ENCODE measurements at regions not wholly inside any gene's neighbourhood (a gene's known extent, or its start where the extent isn't known, plus 50 kb on each side); places are given as distances from the start of the nearest gene placed in this dataset.
"Not testable (repeated sequence)": the region's sequence is repeated elsewhere in the genome, so short reads cannot be mapped to it uniquely, and the experiment has no call there.

GRCh38 chr5:136814619-136815378 is 449.5 kb upstream of the TRPC7 start:
- TF ChIP-seq CTCF (IDR thresholded peaks at IDR 0.05), result no peak
- H3K27me3 Mint-ChIP-seq (ENCODE audit: low read depth in 2 of 2), result no peaks in the 10 kb centered on the region
- Histone ChIP-seq H3K27me3 (ENCODE audit: control insufficient read depth, insufficient read depth, low read length) (no peaks in the 10 kb centered on the region), H3K4me1 (ENCODE audit: control insufficient read depth, insufficient read depth, low read length) (no peaks in the 10 kb centered on the region), H3K9me3 (ENCODE audit: control insufficient read depth, insufficient read depth, low read length) (peaks cover 3% of the 10 kb centered on the region), H3K27ac (ENCODE audit: low read length) (no peak overlapping the region), H3K36me3 (ENCODE audit: control insufficient read depth, insufficient read depth, low read length) (no peaks in the 10 kb centered on the region), H3K4me3 (ENCODE audit: low read length) (no peak overlapping the region)
- H3K4me3 Mint-ChIP-seq, result no peak overlapping the region
- H3K9me3 Mint-ChIP-seq, result peaks cover 10 to 12% of the 10 kb centered on the region in 2 donors
- intact Hi-C loops (cut with micrococcal nuclease), result no loop called here
- H3K4me1 Mint-ChIP-seq, result no peaks in the 10 kb centered on the region
- no peak for ATAC-seq
- no peak for DNase-seq
- H3K27ac Mint-ChIP-seq, result no peak overlapping the region
- H3K36me3 Mint-ChIP-seq, result no peaks in the 10 kb centered on the region
- WGBS (ENCODE audit: insufficient coverage), result 85% methylated on average over 10 of the region's 11 CpGs

GRCh38 chr5:136812270-136812669 is 446.9 kb upstream of the TRPC7 start:
- H3K27ac ChIP-seq (ENCODE audit: low read length); intact Hi-C loops (cut with micrococcal nuclease); H3K36me3 Mint-ChIP-seq; H3K27me3 Mint-ChIP-seq (ENCODE audit: low read depth in 2 of 2); DNase-seq; H3K4me3 ChIP-seq (ENCODE audit: low read length); H3K9me3 ChIP-seq (ENCODE audit: control insufficient read depth, insufficient read depth, low read length); H3K4me1 ChIP-seq (ENCODE audit: control insufficient read depth, insufficient read depth, low read length); H3K4me1 Mint-ChIP-seq; H3K36me3 ChIP-seq (ENCODE audit: control insufficient read depth, insufficient read depth, low read length); ATAC-seq; H3K4me3 Mint-ChIP-seq; H3K27ac Mint-ChIP-seq; H3K27me3 ChIP-seq (ENCODE audit: control insufficient read depth, insufficient read depth, low read length): not testable (repeated sequence)
- H3K9me3 Mint-ChIP-seq, result peaks cover 8 to 15% of the 10 kb centered on the region in 2 donors
- 84% methylated on average over 2 of the region's 2 CpGs for WGBS (ENCODE audit: insufficient coverage)

GRCh38 chr5:136811551-136811950 is 446.2 kb upstream of the TRPC7 start:
- Mint-ChIP-seq H3K36me3 (no peaks in the 10 kb centered on the region), H3K4me3 (no peak overlapping the region), H3K9me3 (peaks cover 6 to 12% of the 10 kb centered on the region in 2 donors), H3K4me1 (no peaks in the 10 kb centered on the region), H3K27ac (no peak overlapping the region), H3K27me3 (ENCODE audit: low read depth in 2 of 2) (no peaks in the 10 kb centered on the region)
- ATAC-seq (no peak), DNase-seq (no peak)
- H3K4me1 ChIP-seq (ENCODE audit: control insufficient read depth, insufficient read depth, low read length), result no peaks in the 10 kb centered on the region
- H3K27ac ChIP-seq (ENCODE audit: low read length), result no peak overlapping the region
- WGBS (ENCODE audit: insufficient coverage), result 91% methylated on average over 2 of the region's 2 CpGs
- H3K4me3 ChIP-seq (ENCODE audit: low read length), result no peak overlapping the region
- intact Hi-C loops (cut with micrococcal nuclease), result no loop called here
- no peaks in the 10 kb centered on the region for H3K27me3 ChIP-seq (ENCODE audit: control insufficient read depth, insufficient read depth, low read length)
- no peak for TF ChIP-seq CTCF (IDR thresholded peaks at IDR 0.05)
- H3K36me3 ChIP-seq (ENCODE audit: control insufficient read depth, insufficient read depth, low read length), result no peaks in the 10 kb centered on the region
- peaks cover 8% of the 10 kb centered on the region for H3K9me3 ChIP-seq (ENCODE audit: control insufficient read depth, insufficient read depth, low read length)

- no peaks in the 10 kb centered on the region for H3K27me3 ChIP-seq (ENCODE audit: control insufficient read depth, insufficient read depth, low read length)
- no peak overlapping the region for H3K27ac ChIP-seq (ENCODE audit: low read length)
- ATAC-seq (no peak), DNase-seq (no peak)
- peaks cover 8% of the 10 kb centered on the region for H3K9me3 ChIP-seq (ENCODE audit: control insufficient read depth, insufficient read depth, low read length)
- no peak overlapping the region for H3K4me3 ChIP-seq (ENCODE audit: low read length)
- WGBS (ENCODE audit: insufficient coverage), result 69% methylated on average over 2 of the region's 3 CpGs
- H3K4me1 ChIP-seq (ENCODE audit: control insufficient read depth, insufficient read depth, low read length), result no peaks in the 10 kb centered on the region
- Mint-ChIP-seq H3K4me1 (no peaks in the 10 kb centered on the region), H3K9me3 (peaks cover 6 to 12% of the 10 kb centered on the region in 2 donors), H3K4me3 (no peak overlapping the region), H3K27me3 (ENCODE audit: low read depth in 2 of 2) (no peaks in the 10 kb centered on the region), H3K27ac (no peak overlapping the region), H3K36me3 (no peaks in the 10 kb centered on the region)
- no peak for TF ChIP-seq CTCF (IDR thresholded peaks at IDR 0.05)
- intact Hi-C loops (cut with micrococcal nuclease), result no loop called here
- no peaks in the 10 kb centered on the region for H3K36me3 ChIP-seq (ENCODE audit: control insufficient read depth, insufficient read depth, low read length)
These were observed 445.7 kb upstream of the TRPC7 start for GRCh38 chr5:136811086-136811485.

All from natural killer cell (primary cell).